Kasumi-1 (cell line): ENCODE measurements at regions not wholly inside any gene's neighbourhood (a gene's known extent, or its start where the extent isn't known, plus 50 kb on each side); places are given as distances from the start of the nearest gene placed in this dataset.

ENCODE experiments used
- DNase-seq, 2 experiments: peaks; one replicate each; lab custom pipeline; 2025; lab: John Stamatoyannopoulos, UW

GRCh38 chr15:69530991-69531664 is 78.5 kb downstream of the RPLP1 start:
- no peak for DNase-seq

GRCh38 chr15:69531665-69532027 is 79.0 kb downstream of the RPLP1 start:
- no peak for DNase-seq

- DNase-seq = no peak
Observed at GRCh38 chr15:69532066-69532465, 79.4 kb downstream of the RPLP1 start.

GRCh38 chr15:69532856-69533255 is 80.2 kb downstream of the RPLP1 start:
- no peak for DNase-seq

- DNase-seq = no peak
Observed at GRCh38 chr15:69533522-69533921, 80.9 kb downstream of the RPLP1 start.

- DNase-seq = no peak
Observed at GRCh38 chr15:69535101-69535638, 82.6 kb downstream of the RPLP1 start.

- no peak for DNase-seq
Observed at GRCh38 chr15:69535998-69536397, 83.4 kb downstream of the RPLP1 start.

- no peak for DNase-seq
Observed at GRCh38 chr15:69536726-69537512, 84.3 kb downstream of the RPLP1 start.

GRCh38 chr15:69537901-69538300 is 85.3 kb downstream of the RPLP1 start:
- DNase-seq = no peak

GRCh38 chr15:69538379-69538778 is 85.8 kb downstream of the RPLP1 start:
- no peak for DNase-seq

GRCh38 chr15:69539345-69539744 is 86.7 kb downstream of the RPLP1 start:
- DNase-seq = no peak

- DNase-seq = no peak
Observed at GRCh38 chr15:69540622-69541021, 88.0 kb downstream of the RPLP1 start.

- DNase-seq = no peak
Observed at GRCh38 chr15:69542028-69542427, 89.4 kb downstream of the RPLP1 start.

GRCh38 chr15:69543681-69544364 is 91.2 kb downstream of the RPLP1 start:
- no peak for DNase-seq

- no peak for DNase-seq
Observed at GRCh38 chr15:69544365-69545113, 91.9 kb downstream of the RPLP1 start.

GRCh38 chr15:69546182-69546581 is 93.6 kb downstream of the RPLP1 start:
- no peak for DNase-seq

- no peak for DNase-seq
Observed at GRCh38 chr15:69548395-69549180, 96.0 kb downstream of the RPLP1 start.

- no peak for DNase-seq
Observed at GRCh38 chr15:69551391-69552056, 98.9 kb downstream of the RPLP1 start.

GRCh38 chr15:69552057-69552815 is 99.6 kb downstream of the RPLP1 start:
- no peak for DNase-seq

GRCh38 chr15:69553686-69554085 is 101.1 kb downstream of the RPLP1 start:
- no peak for DNase-seq
